RPMI8226 (cell line): ENCODE measurements at regions not wholly inside any gene's neighbourhood (a gene's known extent, or its start where the extent isn't known, plus 50 kb on each side); places are given as distances from the start of the nearest gene placed in this dataset.

Source experiments
- DNase-seq: peaks from one replicate; pipeline ENCODE4 v3.0.0-alpha.2; 2015

DNA sequence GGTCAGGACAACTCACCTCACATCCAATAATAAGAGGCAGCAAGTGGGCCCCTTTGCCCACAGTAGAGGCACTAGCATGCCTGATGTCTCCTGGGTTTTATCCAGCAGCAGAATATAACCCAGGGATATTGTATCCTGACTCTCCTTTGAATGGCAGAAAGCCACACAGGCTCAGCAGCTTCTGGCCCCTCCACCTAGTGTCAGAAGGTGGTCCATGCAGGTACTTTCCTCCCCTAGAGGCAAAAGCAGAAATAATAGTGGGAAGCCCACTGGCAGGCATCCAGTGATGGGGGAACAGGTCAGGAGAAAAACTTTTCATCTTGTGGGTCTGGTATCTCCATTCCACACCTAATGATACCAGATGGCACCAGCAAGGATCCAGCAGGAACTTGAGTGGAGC is 75.5 kb upstream of the IRS4 start:
- no peak for DNase-seq

GRCh38 chrX:108795240-108795639 is 58.9 kb upstream of the IRS4 start:
- DNase-seq, result no peak
